HEK293 (cell line): ENCODE measurements at regions not wholly inside any gene's neighbourhood (a gene's known extent, or its start where the extent isn't known, plus 50 kb on each side); places are given as distances from the start of the nearest gene placed in this dataset.

Experiments
- CTCF ChIA-PET: fragments of 350-600 bp; formaldehyde crosslinking; extraction: SDS; loops from one replicate; lab custom pipeline; 2021; ENCODE audit warnings: antibody characterized with exemption; lab: Yijun Ruan, JAX
- POLR2A ChIA-PET: fragments of 300-600 bp; formaldehyde crosslinking; extraction: SDS; loops from one replicate; lab custom pipeline; 2020; ENCODE audit warnings: antibody characterized with exemption, inconsistent platforms; lab: Yijun Ruan, JAX
- H3K27ac ChIP-seq: fragments of 200-500 bp; sonication (Bioruptor generic); 2 replicates; pipeline ENCODE4 v1.5.1; 2014; ENCODE audit warnings: low read depth, low read length, control low read depth, inconsistent platforms; ENCODE audit errors: extremely low read depth
- H3K36me3 ChIP-seq, 2 experiments: fragments of 200-500 bp in 1 of 2; sonication (Bioruptor generic) in 1 of 2; 1 replicate in 1 of 2; 2 replicates in 1 of 2; pipeline ENCODE4 v1.5.1; 2014 to 2017; ENCODE audit warnings: inconsistent platforms in 2 of 2, low read length in 2 of 2; ENCODE audit not compliant: control insufficient read depth in 2 of 2, insufficient read depth in 1 of 2
- H3K4me1 ChIP-seq: fragments of 200-500 bp; sonication (Bioruptor generic); 2 replicates; pipeline ENCODE4 v1.5.1; 2014; ENCODE audit warnings: mild to moderate bottlenecking, low read length, inconsistent platforms; ENCODE audit not compliant: control insufficient read depth, insufficient read depth
- H3K4me3 ChIP-seq: 2 replicates; pipeline ENCODE4 v1.5.1; 2011; ENCODE audit warnings: low read depth, mild to moderate bottlenecking, control low read depth, low read length, moderate library complexity
- H3K9me3 ChIP-seq: fragments of 200-500 bp; sonication (Bioruptor generic); 2 replicates; pipeline ENCODE4 v1.5.1; 2014; ENCODE audit warnings: low read depth, low read length, inconsistent platforms; ENCODE audit not compliant: control insufficient read depth, insufficient read depth
- GLI2 ChIP-seq: fragments of 450-650 bp; formaldehyde crosslinking; IDR thresholded peaks from 2 replicates; pipeline ENCODE4; 2017; ENCODE audit warnings: missing biosample characterization, missing genetic modification characterization, low read depth, borderline replicate concordance
- GLI4 ChIP-seq: fragments of 450-650 bp; formaldehyde crosslinking; IDR thresholded peaks from 2 replicates; pipeline ENCODE4 v1.5.1; 2016; ENCODE audit warnings: missing biosample characterization, missing genetic modification characterization
- GLIS1 ChIP-seq: fragments of 450-650 bp; formaldehyde crosslinking; IDR thresholded peaks from 2 replicates; pipeline ENCODE4 v1.5.1; 2016; ENCODE audit warnings: missing biosample characterization, missing genetic modification characterization
- KLF17 ChIP-seq: fragments of 450-650 bp; formaldehyde crosslinking; IDR thresholded peaks from 2 replicates; pipeline ENCODE4 v1.5.1; 2016; ENCODE audit warnings: missing biosample characterization, missing genetic modification characterization
- KLF7 ChIP-seq: fragments of 450-650 bp; formaldehyde crosslinking; IDR thresholded peaks from 2 replicates; pipeline ENCODE4 v1.5.1; 2016; ENCODE audit warnings: missing biosample characterization, missing genetic modification characterization, borderline replicate concordance
- PRDM6 ChIP-seq: fragments of 450-650 bp; formaldehyde crosslinking; IDR thresholded peaks from 2 replicates; pipeline ENCODE4 v1.5.1; 2017; ENCODE audit warnings: missing biosample characterization, missing genetic modification characterization
- YY2 ChIP-seq: fragments of 450-650 bp; formaldehyde crosslinking; IDR thresholded peaks from 2 replicates; pipeline ENCODE4 v1.5.1; 2016; ENCODE audit warnings: missing biosample characterization, missing genetic modification characterization
- ZBTB8A ChIP-seq: fragments of 450-650 bp; formaldehyde crosslinking; IDR thresholded peaks from 2 replicates; pipeline ENCODE4 v1.5.1; 2016; ENCODE audit warnings: missing biosample characterization, missing genetic modification characterization
- ZFP3 ChIP-seq: fragments of 450-650 bp; formaldehyde crosslinking; IDR thresholded peaks from 2 replicates; pipeline ENCODE4 v1.5.1; 2016; ENCODE audit warnings: low read depth, missing biosample characterization, missing genetic modification characterization
- ZNF112 ChIP-seq: fragments of 450-650 bp; formaldehyde crosslinking; IDR thresholded peaks from 2 replicates; pipeline ENCODE4 v1.5.0; 2017; ENCODE audit warnings: missing biosample characterization, missing genetic modification characterization
- ZNF140 ChIP-seq: fragments of 450-650 bp; formaldehyde crosslinking; IDR thresholded peaks from 2 replicates; pipeline ENCODE4 v1.5.1; 2016; ENCODE audit warnings: missing biosample characterization, missing genetic modification characterization
- ZNF2 ChIP-seq: fragments of 450-650 bp; formaldehyde crosslinking; IDR thresholded peaks from 2 replicates; pipeline ENCODE4 v1.5.1; 2016; ENCODE audit warnings: missing biosample characterization, missing genetic modification characterization
- ZNF221 ChIP-seq: fragments of 450-650 bp; formaldehyde crosslinking; IDR thresholded peaks from 2 replicates; pipeline ENCODE4 v1.5.1; 2017; ENCODE audit warnings: missing biosample characterization, missing genetic modification characterization, borderline replicate concordance
- ZNF280C ChIP-seq: fragments of 450-650 bp; formaldehyde crosslinking; IDR thresholded peaks from 2 replicates; pipeline ENCODE4 v1.5.1; 2016; ENCODE audit warnings: missing biosample characterization, missing genetic modification characterization
- ZNF366 ChIP-seq: fragments of 450-650 bp; formaldehyde crosslinking; conservative IDR thresholded peaks from 2 replicates; pipeline ENCODE4 v1.5.1; 2016; ENCODE audit warnings: missing biosample characterization, missing genetic modification characterization
- ZNF548 ChIP-seq: fragments of 450-650 bp; formaldehyde crosslinking; IDR thresholded peaks from 2 replicates; pipeline ENCODE4 v1.5.1; 2016; ENCODE audit warnings: missing biosample characterization, missing genetic modification characterization
- ZNF600 ChIP-seq: fragments of 450-650 bp; formaldehyde crosslinking; IDR thresholded peaks from 2 replicates; pipeline ENCODE4 v1.5.1; 2016; ENCODE audit warnings: missing biosample characterization, missing genetic modification characterization
- ZNF639 ChIP-seq: fragments of 450-650 bp; formaldehyde crosslinking; IDR thresholded peaks from 2 replicates; pipeline ENCODE4 v1.5.1; 2016; ENCODE audit warnings: missing biosample characterization, missing genetic modification characterization
- ZNF670 ChIP-seq: fragments of 450-650 bp; formaldehyde crosslinking; IDR thresholded peaks from 2 replicates; pipeline ENCODE4 v1.5.1; 2016; ENCODE audit warnings: missing biosample characterization, missing genetic modification characterization, low read depth
- ZNF747 ChIP-seq: fragments of 450-650 bp; formaldehyde crosslinking; IDR thresholded peaks from 2 replicates; pipeline ENCODE4 v1.5.1; 2016; ENCODE audit warnings: missing biosample characterization, missing genetic modification characterization

- POLR2A ChIA-PET = no interaction called here
These were observed 111.2 kb upstream of the PLS3 start for GRCh38 chrX:115449742-115450141.

GRCh38 chrX:115452251-115452650 lies 108.7 kb upstream of the PLS3 start:
- H3K36me3 ChIP-seq = no peaks in the 10 kb centered on the region
- TF ChIP-seq ZBTB8A (tag by site-specific recombination) = no peak
- TF ChIP-seq GLI2 (tag by site-specific recombination) = no peak
- TF ChIP-seq ZNF747 (tag by site-specific recombination) = no peak
- TF ChIP-seq PRDM6 (tag by site-specific recombination) = no peak
- no peak for TF ChIP-seq KLF7 (tag by site-specific recombination)
- no peaks in the 10 kb centered on the region for H3K4me1 ChIP-seq
- no peak overlapping the region for H3K27ac ChIP-seq
- ChIA-PET POLR2A (no interaction called here), CTCF (no interaction called here)
- H3K4me3 ChIP-seq = no peak overlapping the region
- no peaks in the 10 kb centered on the region for H3K9me3 ChIP-seq

More at GRCh38 chrX:115449742-115450141, 111.2 kb upstream of the PLS3 start:
- TF ChIP-seq KLF17 (no peak), ZNF280C (tag by site-specific recombination) (no peak), GLI4 (tag by site-specific recombination) (no peak), ZNF366 (tag by site-specific recombination) (no peak), ZNF600 (tag by site-specific recombination) (no peak), ZFP3 (tag by site-specific recombination) (no peak), ZNF548 (tag by site-specific recombination) (no peak), GLIS1 (no peak), ZNF670 (tag by site-specific recombination) (no peak), ZNF2 (tag by site-specific recombination) (no peak), ZNF221 (no peak), ZNF112 (tag by site-specific recombination) (no peak), YY2 (tag by site-specific recombination) (no peak), ZNF140 (tag by site-specific recombination) (no peak), ZNF639 (tag by site-specific recombination) (no peak)
- Histone ChIP-seq H3K4me1 (no peaks in the 10 kb centered on the region), H3K9me3 (no peaks in the 10 kb centered on the region), H3K4me3 (no peak overlapping the region), H3K27ac (no peak overlapping the region), H3K36me3 (no peaks in the 10 kb centered on the region)
- CTCF ChIA-PET = no interaction called here
